SU-DHL-6 (cell line): ENCODE measurements at regions not wholly inside any gene's neighbourhood (a gene's known extent, or its start where the extent isn't known, plus 50 kb on each side); places are given as distances from the start of the nearest gene placed in this dataset.

ENCODE experiments used
- H2AFZ ChIP-seq: fragments of 200-600 bp; sonication (generic); 2 replicates; pipeline ENCODE4 v1.6.1; 2014; ENCODE audit warnings: low read depth, mild to moderate bottlenecking, moderate library complexity, mixed read lengths, antibody characterized with exemption, low read length; ENCODE audit not compliant: severe bottlenecking
- H3F3A ChIP-seq: fragments of 200-600 bp; shearing (Covaris generic); 2 replicates; pipeline ENCODE4 v1.6.0; 2016; ENCODE audit warnings: antibody characterized with exemption, mild to moderate bottlenecking; ENCODE audit not compliant: insufficient read depth
- H3K27ac ChIP-seq: fragments of 200-600 bp; sonication (generic); 2 replicates; pipeline ENCODE4 v1.5.1; 2016; ENCODE audit warnings: low read depth, mild to moderate bottlenecking, low read length, moderate library complexity, mixed read lengths
- H3K27me3 ChIP-seq: fragments of 200-600 bp; sonication (generic), shearing (Covaris generic); 2 replicates; pipeline ENCODE4 v1.6.0; 2014; ENCODE audit warnings: mild to moderate bottlenecking, low read length
- H3K36me3 ChIP-seq: fragments of 200-600 bp; sonication (generic); 2 replicates; pipeline ENCODE4 v1.6.1; 2014; ENCODE audit warnings: mild to moderate bottlenecking, low read length, mixed read lengths
- H3K4me2 ChIP-seq: fragments of 300-600, 200-600 bp; shearing (Covaris generic), sonication (generic); 2 replicates; pipeline ENCODE4 v1.6.0; 2014; ENCODE audit warnings: low read length, low read depth, mild to moderate bottlenecking; ENCODE audit not compliant: poor library complexity, severe bottlenecking
- H3K4me3 ChIP-seq: fragments of 200-600 bp; sonication (generic); 2 replicates; pipeline ENCODE4 v1.5.1; 2014; ENCODE audit warnings: antibody characterized with exemption, low read length, mild to moderate bottlenecking, mixed read lengths; ENCODE audit not compliant: insufficient read depth, poor library complexity, severe bottlenecking
- H3K79me2 ChIP-seq: fragments of 200-600 bp; sonication (generic); 2 replicates; pipeline ENCODE4 v1.6.1; 2014; ENCODE audit warnings: mild to moderate bottlenecking, low read length, moderate library complexity; ENCODE audit not compliant: insufficient read depth
- H3K9ac ChIP-seq: fragments of 200-600 bp; sonication (generic); 2 replicates; pipeline ENCODE4 v1.7.0; 2014; ENCODE audit warnings: mild to moderate bottlenecking, low read length
- H3K9me2 ChIP-seq: fragments of 200-600 bp; sonication (generic); replicated peaks from 2 replicates; pipeline ENCODE4 v1.6.1; 2014; ENCODE audit warnings: low read length; ENCODE audit not compliant: insufficient read depth
- H3K9me3 ChIP-seq: fragments of 200-600 bp; sonication (generic); 2 replicates; pipeline ENCODE4 v1.6.1; 2014; ENCODE audit warnings: low read length, mixed read lengths; ENCODE audit not compliant: insufficient read depth
- H4K20me1 ChIP-seq: fragments of 200-600 bp; sonication (generic); 2 replicates; pipeline ENCODE4 v1.6.1; 2014; ENCODE audit warnings: low read depth, mild to moderate bottlenecking, antibody characterized with exemption, low read length, moderate library complexity, mixed read lengths
- CTCF ChIP-seq: fragments of 200-600 bp; sonication (generic); IDR thresholded peaks from one replicate; pipeline ENCODE4 v1.5.1; 2017; ENCODE audit warnings: antibody characterized with exemption, mild to moderate bottlenecking, low read length, moderate library complexity; ENCODE audit not compliant: insufficient read depth, poor library complexity, severe bottlenecking
- EZH2phosphoT487 ChIP-seq: fragments of 200-600 bp; sonication (generic), shearing (Covaris generic); conservative IDR thresholded peaks from 2 replicates; pipeline ENCODE4 v1.6.1; 2018; ENCODE audit warnings: mild to moderate bottlenecking, antibody characterized with exemption, low read length, moderate library complexity, mixed read lengths

GRCh38 chr7:46152696-46153095, 231.6 kb upstream of the IGFBP3 start:
- no peaks in the 10 kb centered on the region for H3K9me3 ChIP-seq
- no peak overlapping the region for H2AFZ ChIP-seq
- no peaks in the 10 kb centered on the region for H3K9me2 ChIP-seq
- no peak overlapping the region for H3K4me2 ChIP-seq
- no peaks in the 10 kb centered on the region for H3K27me3 ChIP-seq
- H3K79me2 ChIP-seq = no peaks in the 10 kb centered on the region
- H3K27ac ChIP-seq = no peak overlapping the region
- no peaks in the 10 kb centered on the region for H3K36me3 ChIP-seq
- TF ChIP-seq CTCF (no peak), EZH2phosphoT487 (no peak)
- H4K20me1 ChIP-seq = no peaks in the 10 kb centered on the region
- H3K9ac ChIP-seq = no peak overlapping the region
- H3F3A ChIP-seq = no peaks in the 10 kb centered on the region
- no peak overlapping the region for H3K4me3 ChIP-seq

GRCh38 chr7:46150721-46151120, 229.6 kb upstream of the IGFBP3 start:
- no peaks in the 10 kb centered on the region for H3K27me3 ChIP-seq
- no peaks in the 10 kb centered on the region for H3K36me3 ChIP-seq
- no peaks in the 10 kb centered on the region for H3K9me3 ChIP-seq
- H3K79me2 ChIP-seq = no peaks in the 10 kb centered on the region
- no peak overlapping the region for H3K9ac ChIP-seq
- TF ChIP-seq CTCF = no peak
- TF ChIP-seq EZH2phosphoT487 = no peak
- H3K9me2 ChIP-seq = no peaks in the 10 kb centered on the region
- no peak overlapping the region for H2AFZ ChIP-seq
- H3F3A ChIP-seq = no peaks in the 10 kb centered on the region
- no peak overlapping the region for H3K4me3 ChIP-seq
- no peak overlapping the region for H3K4me2 ChIP-seq
- no peak overlapping the region for H3K27ac ChIP-seq
- H4K20me1 ChIP-seq = no peaks in the 10 kb centered on the region

- no peak overlapping the region for H3K27ac ChIP-seq
- no peaks in the 10 kb centered on the region for H3K79me2 ChIP-seq
- no peak overlapping the region for H3K4me2 ChIP-seq
- no peaks in the 10 kb centered on the region for H3K36me3 ChIP-seq
- no peaks in the 10 kb centered on the region for H3K27me3 ChIP-seq
- no peaks in the 10 kb centered on the region for H3K9me2 ChIP-seq
- H3K9me3 ChIP-seq = no peaks in the 10 kb centered on the region
- no peaks in the 10 kb centered on the region for H4K20me1 ChIP-seq
- no peak overlapping the region for H3K9ac ChIP-seq
- TF ChIP-seq EZH2phosphoT487 = no peak
- no peak for TF ChIP-seq CTCF
- H2AFZ ChIP-seq = no peak overlapping the region
- no peaks in the 10 kb centered on the region for H3F3A ChIP-seq
- no peak overlapping the region for H3K4me3 ChIP-seq
Observed at GRCh38 chr7:46150202-46150601, 229.1 kb upstream of the IGFBP3 start.

- H2AFZ ChIP-seq = no peak overlapping the region
- H3K9ac ChIP-seq = no peak overlapping the region
- H3K27ac ChIP-seq = no peak overlapping the region
- H3K79me2 ChIP-seq = no peaks in the 10 kb centered on the region
- no peaks in the 10 kb centered on the region for H3K36me3 ChIP-seq
- H3K9me2 ChIP-seq = no peaks in the 10 kb centered on the region
- no peaks in the 10 kb centered on the region for H3F3A ChIP-seq
- no peak overlapping the region for H3K4me3 ChIP-seq
- no peak overlapping the region for H3K4me2 ChIP-seq
- no peaks in the 10 kb centered on the region for H3K9me3 ChIP-seq
- H4K20me1 ChIP-seq = no peaks in the 10 kb centered on the region
- H3K27me3 ChIP-seq = no peaks in the 10 kb centered on the region
- TF ChIP-seq CTCF (no peak), EZH2phosphoT487 (no peak)
Observed at GRCh38 chr7:46147871-46148270, 226.8 kb upstream of the IGFBP3 start.
